AG09319 (cell line): ENCODE measurements at regions not wholly inside any gene's neighbourhood (a gene's known extent, or its start where the extent isn't known, plus 50 kb on each side); places are given as distances from the start of the nearest gene placed in this dataset.

Experiments used
- DNase-seq: peaks from one replicate; pipeline ENCODE4 v3.0.0-alpha.2; 2010; ENCODE audit warnings: low read depth; ENCODE audit errors: extremely low read depth
- TF ChIP-seq, protein P1 (sequence below): IDR thresholded peaks from 2 replicates; pipeline ENCODE4 v1.5.1; 2011; ENCODE audit warnings: low read depth, mild to moderate bottlenecking, inconsistent platforms, low read length, moderate library complexity

DNA sequence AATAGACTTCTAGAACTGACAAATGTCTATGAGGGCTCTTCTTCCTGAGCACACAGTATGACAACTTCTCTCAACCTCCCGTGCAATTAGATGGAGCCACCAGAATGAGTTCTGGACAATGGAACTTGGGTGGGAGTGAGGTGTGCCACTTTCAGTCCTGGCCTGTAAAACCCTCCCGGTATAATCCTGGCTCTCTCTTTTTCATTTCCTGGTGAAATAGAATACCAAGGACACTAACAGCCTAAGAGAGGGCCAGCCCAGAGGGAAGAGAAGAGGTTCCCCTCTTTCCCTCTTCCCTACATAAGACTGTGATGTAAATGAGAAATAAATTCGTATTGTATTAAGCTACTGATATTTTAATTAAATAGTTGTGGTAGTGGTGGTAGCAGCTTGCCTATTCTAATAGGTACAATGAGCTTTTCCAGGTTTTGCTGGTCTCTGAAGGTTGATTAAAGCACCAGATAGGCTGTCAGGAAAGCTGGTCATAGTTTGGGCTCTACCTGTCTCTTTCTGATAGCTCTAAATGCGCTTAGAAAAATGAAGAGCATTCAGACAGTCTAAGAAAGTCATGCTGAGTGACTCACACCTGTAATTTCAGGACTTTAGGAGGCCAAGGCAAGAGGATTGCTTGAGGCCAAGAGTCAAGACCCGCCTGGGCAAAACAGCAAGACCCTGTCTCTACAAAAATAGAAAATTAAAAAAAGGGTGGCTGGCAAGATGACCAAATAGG, 108.6 kb upstream of the ZNF644 start:
- no peak for DNase-seq
- TF ChIP-seq, protein P1, sequence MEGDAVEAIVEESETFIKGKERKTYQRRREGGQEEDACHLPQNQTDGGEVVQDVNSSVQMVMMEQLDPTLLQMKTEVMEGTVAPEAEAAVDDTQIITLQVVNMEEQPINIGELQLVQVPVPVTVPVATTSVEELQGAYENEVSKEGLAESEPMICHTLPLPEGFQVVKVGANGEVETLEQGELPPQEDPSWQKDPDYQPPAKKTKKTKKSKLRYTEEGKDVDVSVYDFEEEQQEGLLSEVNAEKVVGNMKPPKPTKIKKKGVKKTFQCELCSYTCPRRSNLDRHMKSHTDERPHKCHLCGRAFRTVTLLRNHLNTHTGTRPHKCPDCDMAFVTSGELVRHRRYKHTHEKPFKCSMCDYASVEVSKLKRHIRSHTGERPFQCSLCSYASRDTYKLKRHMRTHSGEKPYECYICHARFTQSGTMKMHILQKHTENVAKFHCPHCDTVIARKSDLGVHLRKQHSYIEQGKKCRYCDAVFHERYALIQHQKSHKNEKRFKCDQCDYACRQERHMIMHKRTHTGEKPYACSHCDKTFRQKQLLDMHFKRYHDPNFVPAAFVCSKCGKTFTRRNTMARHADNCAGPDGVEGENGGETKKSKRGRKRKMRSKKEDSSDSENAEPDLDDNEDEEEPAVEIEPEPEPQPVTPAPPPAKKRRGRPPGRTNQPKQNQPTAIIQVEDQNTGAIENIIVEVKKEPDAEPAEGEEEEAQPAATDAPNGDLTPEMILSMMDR, result no peak

DNA sequence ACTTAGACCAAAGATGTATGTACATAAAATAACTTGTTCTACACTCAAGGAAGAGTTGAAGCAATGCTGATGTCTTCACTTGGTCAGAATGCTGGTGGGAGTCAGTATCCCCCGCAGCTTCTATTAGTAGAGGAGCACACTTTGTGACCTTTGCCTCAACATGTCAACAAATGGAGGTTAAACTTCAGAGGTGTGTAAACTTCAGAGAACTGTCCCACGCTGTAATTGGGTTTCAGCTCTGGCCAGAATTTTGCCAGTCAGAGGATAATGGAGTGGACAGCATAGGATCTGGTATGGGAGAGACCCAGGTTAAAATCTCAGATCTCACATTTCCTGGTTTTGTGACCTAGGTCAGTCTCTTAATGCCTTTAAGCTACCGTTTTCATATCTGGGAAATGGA, 107.6 kb upstream of the ZNF644 start:
- no peak for DNase-seq
- TF ChIP-seq, protein P1, result no peak

- DNase-seq, result no peak
- TF ChIP-seq, protein P1, result no peak
These were observed 107.2 kb upstream of the ZNF644 start for GRCh38 chr1:91129017-91129416.

GRCh38 chr1:91124989-91125417, 103.2 kb upstream of the ZNF644 start:
- TF ChIP-seq, protein P1, result no peak
- no peak for DNase-seq

GRCh38 chr1:91124290-91124985, 102.6 kb upstream of the ZNF644 start:
- DNase-seq, result no peak
- TF ChIP-seq, protein P1, result no peak

DNA sequence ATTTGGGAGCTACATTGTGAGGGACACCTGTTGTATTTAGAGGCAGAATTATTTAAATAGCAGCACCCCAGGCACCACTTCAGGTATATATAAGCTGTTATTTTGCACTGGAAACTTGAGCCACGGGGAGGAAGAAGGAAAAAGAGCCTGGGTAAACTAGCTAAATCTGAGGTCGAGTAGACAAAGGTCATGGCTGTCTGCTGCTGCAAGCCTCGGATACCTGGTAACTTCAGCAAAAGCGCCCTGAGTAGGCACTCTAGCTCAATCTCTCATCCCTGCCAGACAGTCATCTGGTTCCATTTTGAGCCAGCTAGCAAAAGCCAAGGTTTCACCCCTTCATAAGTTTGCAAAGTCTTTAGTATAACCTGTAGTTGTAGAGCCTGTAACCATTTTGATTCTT, 101.9 kb upstream of the ZNF644 start:
- no peak for DNase-seq
- TF ChIP-seq, protein P1, result no peak

DNA sequence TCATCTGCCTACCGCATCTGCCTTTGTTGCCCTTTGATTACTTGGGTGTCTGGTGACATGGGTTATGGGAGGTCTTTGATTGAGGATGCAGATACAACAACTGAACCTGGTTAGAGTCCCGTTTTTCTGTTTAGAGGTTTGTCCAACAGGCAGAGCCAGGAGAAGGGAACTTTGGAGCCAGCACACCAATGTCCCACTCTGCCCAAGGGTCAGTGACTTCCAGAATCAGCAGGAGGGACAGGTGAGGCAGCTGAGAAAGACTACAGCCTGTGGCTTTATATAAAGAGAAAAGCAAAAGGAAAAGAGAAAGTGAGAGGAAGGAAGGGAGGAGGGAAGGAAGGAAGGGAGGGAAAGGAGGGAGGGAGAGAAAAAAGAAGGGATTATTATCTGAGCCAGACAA, 101.5 kb upstream of the ZNF644 start:
- no peak for DNase-seq
- TF ChIP-seq, protein P1, result no peak
